ENCODE measurements at regions not wholly inside any gene's neighbourhood (a gene's known extent, or its start where the extent isn't known, plus 50 kb on each side); places are given as distances from the start of the nearest gene placed in this dataset.

GRCh38 chr14:82412545-82412944 lies 878.9 kb upstream of the SEL1L start:
- no peak overlapping the region for H3K27ac Mint-ChIP-seq
- DNase-seq (no peak), ATAC-seq (replicated peaks in 1 of 4) (no peak)
- POLR2A ChIA-PET: no interaction called here
- no peak overlapping the region for H3K27ac ChIP-seq (ENCODE audit: low read length)
- H3K36me3 ChIP-seq (ENCODE audit: control insufficient read depth in 2 of 2, extremely low read depth in 1 of 2, insufficient read depth in 1 of 2, low read length in 1 of 2): no peaks in the 10 kb centered on the region
- H3K27me3 Mint-ChIP-seq: no peaks in the 10 kb centered on the region
- peaks cover 7 to 19% (median 8%) of the 10 kb centered on the region in 3 donors for H3K9me3 Mint-ChIP-seq
- H3K27me3 ChIP-seq (replicated peaks in 1 of 2; ENCODE audit: control insufficient read depth in 2 of 2, extremely low read depth in 1 of 2, insufficient read depth in 2 of 2, low read length in 1 of 2): no peaks in the 10 kb centered on the region
- no CpG with 5 or more reads among the region's 1 CpG for WGBS (ENCODE audit: insufficient coverage)
- H3K9me3 ChIP-seq: no peaks in the 10 kb centered on the region
- H3K4me3 ChIP-seq (ENCODE audit: control insufficient read depth in 1 of 2, extremely low read depth in 1 of 2, low read length in 1 of 2): no peak overlapping the region
- no peaks in the 10 kb centered on the region for H3K4me1 ChIP-seq (ENCODE audit: control insufficient read depth in 1 of 2, extremely low read depth in 1 of 2, insufficient read depth in 2 of 2, low read length in 2 of 2)
- no peak overlapping the region for H3K4me3 Mint-ChIP-seq
- H3K4me1 Mint-ChIP-seq: no peaks in the 10 kb centered on the region
- CTCF ChIA-PET: no interaction called here
- H3K36me3 Mint-ChIP-seq: no peaks in the 10 kb centered on the region

- POLR2A ChIA-PET: no interaction called here
- H3K27me3 Mint-ChIP-seq: no peaks in the 10 kb centered on the region
- Histone ChIP-seq H3K27me3 (replicated peaks in 1 of 2; ENCODE audit: control insufficient read depth in 2 of 2, extremely low read depth in 1 of 2, insufficient read depth in 2 of 2, low read length in 1 of 2) (no peaks in the 10 kb centered on the region), H3K4me1 (ENCODE audit: control insufficient read depth in 1 of 2, extremely low read depth in 1 of 2, insufficient read depth in 2 of 2, low read length in 2 of 2) (no peaks in the 10 kb centered on the region), H3K4me3 (ENCODE audit: control insufficient read depth in 1 of 2, extremely low read depth in 1 of 2, low read length in 1 of 2) (no peak overlapping the region), H3K9me3 (no peaks in the 10 kb centered on the region), H3K27ac (ENCODE audit: low read length) (no peak overlapping the region), H3K36me3 (ENCODE audit: control insufficient read depth in 2 of 2, extremely low read depth in 1 of 2, insufficient read depth in 1 of 2, low read length in 1 of 2) (no peaks in the 10 kb centered on the region)
- H3K36me3 Mint-ChIP-seq: no peaks in the 10 kb centered on the region
- peaks cover 8 to 22% (median 21%) of the 10 kb centered on the region in 3 donors for H3K9me3 Mint-ChIP-seq
- no CpG with 5 or more reads among the region's 1 CpG for WGBS (ENCODE audit: insufficient coverage)
- DNase-seq: no peak
- no peak overlapping the region for H3K4me3 Mint-ChIP-seq
- CTCF ChIA-PET: no interaction called here
- no peak overlapping the region for H3K27ac Mint-ChIP-seq
- H3K4me1 Mint-ChIP-seq: no peaks in the 10 kb centered on the region
- no peak for ATAC-seq (replicated peaks in 1 of 4)
Observed at GRCh38 chr14:82414853-82415539, 881.3 kb upstream of the SEL1L start.

DNA sequence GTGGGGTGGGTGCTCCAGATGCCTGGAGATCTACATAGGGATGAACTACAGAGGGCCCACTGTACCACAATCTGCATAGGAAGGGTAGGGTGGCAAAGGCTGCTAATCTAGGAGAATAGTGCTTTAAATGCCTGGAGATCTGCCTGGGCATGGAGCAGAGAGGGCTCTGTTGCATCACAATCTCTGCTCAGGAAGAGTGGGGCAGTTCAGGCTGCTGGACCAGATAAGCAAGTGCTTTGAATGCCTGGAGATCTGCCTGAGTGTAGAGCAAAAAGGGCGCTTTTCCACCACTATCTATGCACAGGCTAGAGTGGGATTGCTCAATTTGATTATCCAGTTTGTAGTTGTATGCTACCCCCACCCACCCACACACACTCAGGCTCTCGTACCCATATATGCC lies 886.3 kb upstream of the SEL1L start:
- no peaks in the 10 kb centered on the region for H3K27me3 Mint-ChIP-seq
- ChIA-PET CTCF (no interaction called here), POLR2A (no interaction called here)
- H3K36me3 Mint-ChIP-seq: no peaks in the 10 kb centered on the region
- Histone ChIP-seq H3K36me3 (ENCODE audit: control insufficient read depth in 2 of 2, extremely low read depth in 1 of 2, insufficient read depth in 1 of 2, low read length in 1 of 2) (no peaks in the 10 kb centered on the region), H3K4me1 (ENCODE audit: control insufficient read depth in 1 of 2, extremely low read depth in 1 of 2, insufficient read depth in 2 of 2, low read length in 2 of 2) (no peaks in the 10 kb centered on the region), H3K27me3 (replicated peaks in 1 of 2; ENCODE audit: control insufficient read depth in 2 of 2, extremely low read depth in 1 of 2, insufficient read depth in 2 of 2, low read length in 1 of 2) (no peaks in the 10 kb centered on the region), H3K9me3 (no peaks in the 10 kb centered on the region), H3K4me3 (ENCODE audit: control insufficient read depth in 1 of 2, extremely low read depth in 1 of 2, low read length in 1 of 2) (no peak overlapping the region), H3K27ac (ENCODE audit: low read length) (no peak overlapping the region)
- ATAC-seq (replicated peaks in 1 of 4): no peak
- no peak for DNase-seq
- H3K27ac Mint-ChIP-seq: no peak overlapping the region
- no peaks in the 10 kb centered on the region for H3K4me1 Mint-ChIP-seq
- H3K4me3 Mint-ChIP-seq: no peak overlapping the region
- WGBS (ENCODE audit: insufficient coverage): 50% methylated on average over 1 of the region's 2 CpGs
- H3K9me3 Mint-ChIP-seq: peaks cover 8 to 40% (median 35%) of the 10 kb centered on the region in 3 donors

- no peaks in the 10 kb centered on the region for H3K36me3 Mint-ChIP-seq
- POLR2A ChIA-PET: no interaction called here
- 40% methylated on average over 1 of the region's 5 CpGs for WGBS (ENCODE audit: insufficient coverage)
- no peak overlapping the region for H3K4me3 Mint-ChIP-seq
- H3K27ac Mint-ChIP-seq: no peak overlapping the region
- CTCF ChIA-PET: no interaction called here
- no peak overlapping the region for H3K4me3 ChIP-seq (ENCODE audit: control insufficient read depth in 1 of 2, extremely low read depth in 1 of 2, low read length in 1 of 2)
- no peaks in the 10 kb centered on the region for H3K9me3 ChIP-seq
- no peaks in the 10 kb centered on the region for H3K27me3 ChIP-seq (replicated peaks in 1 of 2; ENCODE audit: control insufficient read depth in 2 of 2, extremely low read depth in 1 of 2, insufficient read depth in 2 of 2, low read length in 1 of 2)
- no peaks in the 10 kb centered on the region for H3K4me1 ChIP-seq (ENCODE audit: control insufficient read depth in 1 of 2, extremely low read depth in 1 of 2, insufficient read depth in 2 of 2, low read length in 2 of 2)
- DNase-seq (no peak), ATAC-seq (replicated peaks in 1 of 4) (no peak)
- H3K27me3 Mint-ChIP-seq: no peaks in the 10 kb centered on the region
- no peak overlapping the region for H3K27ac ChIP-seq (ENCODE audit: low read length)
- H3K4me1 Mint-ChIP-seq: no peaks in the 10 kb centered on the region
- H3K36me3 ChIP-seq (ENCODE audit: control insufficient read depth in 2 of 2, extremely low read depth in 1 of 2, insufficient read depth in 1 of 2, low read length in 1 of 2): no peaks in the 10 kb centered on the region
- H3K9me3 Mint-ChIP-seq: peaks cover 3 to 43% (median 30%) of the 10 kb centered on the region in 3 donors
Observed at GRCh38 chr14:82420871-82421270, 887.2 kb upstream of the SEL1L start.

DNA sequence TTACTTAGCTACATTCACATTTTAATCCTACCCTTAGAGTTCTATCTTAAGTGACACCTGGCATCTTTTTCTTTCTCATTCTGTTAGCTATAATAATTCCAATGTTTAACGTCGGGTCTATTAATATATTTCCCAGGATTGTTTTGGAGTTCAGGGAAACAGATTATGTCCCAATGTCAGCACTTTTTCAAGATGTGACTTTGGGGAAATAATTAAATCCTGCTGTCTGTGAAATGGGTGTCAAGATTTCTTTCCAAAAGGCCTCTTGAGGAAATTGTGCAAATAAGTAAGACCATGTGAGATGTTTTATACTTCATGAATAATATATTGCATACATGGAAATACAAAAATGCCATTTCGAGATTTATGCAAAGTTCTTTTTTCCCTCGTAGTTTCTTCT lies 887.6 kb upstream of the SEL1L start:
- ChIA-PET POLR2A (no interaction called here), CTCF (no interaction called here)
- Mint-ChIP-seq H3K27me3 (no peaks in the 10 kb centered on the region), H3K4me3 (no peak overlapping the region), H3K9me3 (peaks cover 3 to 43% (median 28%) of the 10 kb centered on the region in 3 donors), H3K27ac (no peak overlapping the region), H3K36me3 (no peaks in the 10 kb centered on the region), H3K4me1 (no peaks in the 10 kb centered on the region)
- 45% methylated on average over 2 of the region's 4 CpGs for WGBS (ENCODE audit: insufficient coverage)
- Histone ChIP-seq H3K4me3 (ENCODE audit: control insufficient read depth in 1 of 2, extremely low read depth in 1 of 2, low read length in 1 of 2) (no peak overlapping the region), H3K36me3 (ENCODE audit: control insufficient read depth in 2 of 2, extremely low read depth in 1 of 2, insufficient read depth in 1 of 2, low read length in 1 of 2) (no peaks in the 10 kb centered on the region), H3K27me3 (replicated peaks in 1 of 2; ENCODE audit: control insufficient read depth in 2 of 2, extremely low read depth in 1 of 2, insufficient read depth in 2 of 2, low read length in 1 of 2) (no peaks in the 10 kb centered on the region), H3K9me3 (no peaks in the 10 kb centered on the region), H3K4me1 (ENCODE audit: control insufficient read depth in 1 of 2, extremely low read depth in 1 of 2, insufficient read depth in 2 of 2, low read length in 2 of 2) (no peaks in the 10 kb centered on the region), H3K27ac (ENCODE audit: low read length) (no peak overlapping the region)
- DNase-seq: no peak
- no peak for ATAC-seq (replicated peaks in 1 of 4)

- Histone ChIP-seq H3K9me3 (no peaks in the 10 kb centered on the region), H3K27me3 (replicated peaks in 1 of 2; ENCODE audit: control insufficient read depth in 2 of 2, extremely low read depth in 1 of 2, insufficient read depth in 2 of 2, low read length in 1 of 2) (no peaks in the 10 kb centered on the region), H3K36me3 (ENCODE audit: control insufficient read depth in 2 of 2, extremely low read depth in 1 of 2, insufficient read depth in 1 of 2, low read length in 1 of 2) (no peaks in the 10 kb centered on the region), H3K27ac (ENCODE audit: low read length) (no peak overlapping the region), H3K4me3 (ENCODE audit: control insufficient read depth in 1 of 2, extremely low read depth in 1 of 2, low read length in 1 of 2) (no peak overlapping the region), H3K4me1 (ENCODE audit: control insufficient read depth in 1 of 2, extremely low read depth in 1 of 2, insufficient read depth in 2 of 2, low read length in 2 of 2) (no peaks in the 10 kb centered on the region)
- POLR2A ChIA-PET: no interaction called here
- Mint-ChIP-seq H3K4me1 (no peaks in the 10 kb centered on the region), H3K36me3 (no peaks in the 10 kb centered on the region), H3K9me3 (peaks cover 8 to 43% (median 26%) of the 10 kb centered on the region in 3 donors), H3K27me3 (no peaks in the 10 kb centered on the region), H3K4me3 (no peak overlapping the region), H3K27ac (no peak overlapping the region)
- WGBS (ENCODE audit: insufficient coverage): 100% methylated on average over 1 of the region's 1 CpG
- no peak for ATAC-seq (replicated peaks in 1 of 4)
- no peak for DNase-seq
- CTCF ChIA-PET: no interaction called here
Observed at GRCh38 chr14:82422230-82422629, 888.6 kb upstream of the SEL1L start.

GRCh38 chr14:82425261-82425660 lies 891.6 kb upstream of the SEL1L start:
- Histone ChIP-seq H3K4me3 (ENCODE audit: control insufficient read depth in 1 of 2, extremely low read depth in 1 of 2, low read length in 1 of 2) (no peak overlapping the region), H3K27me3 (replicated peaks in 1 of 2; ENCODE audit: control insufficient read depth in 2 of 2, extremely low read depth in 1 of 2, insufficient read depth in 2 of 2, low read length in 1 of 2) (no peaks in the 10 kb centered on the region), H3K36me3 (ENCODE audit: control insufficient read depth in 2 of 2, extremely low read depth in 1 of 2, insufficient read depth in 1 of 2, low read length in 1 of 2) (no peaks in the 10 kb centered on the region), H3K4me1 (ENCODE audit: control insufficient read depth in 1 of 2, extremely low read depth in 1 of 2, insufficient read depth in 2 of 2, low read length in 2 of 2) (no peaks in the 10 kb centered on the region), H3K9me3 (peaks cover 3% of the 10 kb centered on the region), H3K27ac (ENCODE audit: low read length) (no peak overlapping the region)
- DNase-seq (no peak), ATAC-seq (replicated peaks in 1 of 4) (no peak)
- no CpG with 5 or more reads among the region's 1 CpG for WGBS (ENCODE audit: insufficient coverage)
- no peaks in the 10 kb centered on the region for H3K36me3 Mint-ChIP-seq
- peaks cover 12 to 39% (median 22%) of the 10 kb centered on the region in 3 donors for H3K9me3 Mint-ChIP-seq
- no peaks in the 10 kb centered on the region for H3K4me1 Mint-ChIP-seq
- no peak overlapping the region for H3K4me3 Mint-ChIP-seq
- ChIA-PET CTCF (no interaction called here), POLR2A (no interaction called here)
- H3K27ac Mint-ChIP-seq: no peak overlapping the region
- H3K27me3 Mint-ChIP-seq: no peaks in the 10 kb centered on the region
